CMK (cell line): ENCODE measurements at regions not wholly inside any gene's neighbourhood (a gene's known extent, or its start where the extent isn't known, plus 50 kb on each side); places are given as distances from the start of the nearest gene placed in this dataset.
"Not testable (repeated sequence)": the region's sequence is repeated elsewhere in the genome, so short reads cannot be mapped to it uniquely, and the experiment has no call there.

Experiments
- DNase-seq: peaks from one replicate; pipeline ENCODE4 v3.0.0-alpha.2; 2010; ENCODE audit warnings: low read depth

DNA sequence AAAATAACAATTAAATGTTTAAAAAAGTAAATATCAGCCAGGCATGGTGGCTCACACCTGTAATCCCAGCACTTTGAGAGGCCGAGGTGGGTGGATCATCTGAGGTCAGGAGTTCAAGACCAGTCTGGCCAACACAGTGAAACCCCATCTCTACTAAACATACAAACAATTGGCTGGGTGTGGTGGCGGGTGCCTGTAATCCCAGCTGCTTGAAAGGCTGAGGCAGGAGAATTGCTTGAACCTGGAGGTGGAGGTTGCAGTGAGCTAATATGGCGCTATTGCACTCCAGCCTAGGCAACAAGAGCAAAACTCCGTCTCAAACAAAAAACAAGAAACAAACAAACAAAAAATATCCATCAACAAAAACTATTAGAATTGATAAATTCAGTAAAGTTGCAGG, 77.5 kb downstream of the SNX5 start:
- DNase-seq = not testable (repeated sequence)

DNA sequence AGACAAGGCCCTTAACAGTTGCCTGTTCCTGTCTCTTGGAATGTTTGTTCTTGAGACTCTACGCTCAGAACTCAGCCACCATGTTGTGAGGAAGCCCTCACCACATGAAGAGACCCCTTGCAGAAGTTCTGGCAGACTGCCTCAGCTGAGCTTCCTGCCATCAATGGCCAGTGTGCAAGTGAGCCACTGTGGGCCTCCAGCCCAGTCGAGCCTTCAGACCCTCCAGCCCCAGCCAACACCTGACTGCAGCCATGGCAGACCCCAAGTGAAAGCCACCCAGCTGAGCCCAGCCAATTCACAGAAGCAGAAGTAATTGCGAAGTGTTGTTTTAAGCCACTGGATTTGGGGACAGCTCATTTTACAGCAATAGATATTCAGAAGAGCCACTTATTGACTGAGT, 78.3 kb downstream of the SNX5 start:
- no peak for DNase-seq

DNA sequence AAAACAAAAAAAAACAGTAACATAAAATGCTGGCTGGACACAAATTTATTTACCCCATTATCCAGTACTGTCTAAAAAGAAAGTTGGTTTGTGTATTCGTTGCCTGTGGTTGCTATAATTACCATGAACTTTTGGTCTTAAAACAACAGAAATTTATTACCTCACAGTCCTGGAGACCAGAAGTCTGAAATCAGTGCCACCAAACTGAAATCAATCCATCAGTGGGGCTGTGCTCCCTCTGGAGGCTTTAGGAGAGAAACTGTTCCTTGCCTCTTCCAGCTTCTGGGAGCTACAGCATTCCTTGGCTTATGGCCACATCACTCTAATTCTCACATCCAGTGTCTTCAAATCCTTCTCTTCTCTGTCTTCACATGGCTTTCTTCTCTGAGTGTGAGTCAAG, 79.4 kb downstream of the SNX5 start:
- no peak for DNase-seq

GRCh38 chr20:17888044-17888443, 80.5 kb downstream of the SNX5 start:
- DNase-seq = no peak

GRCh38 chr20:17887331-17888030, 81.1 kb downstream of the SNX5 start:
- DNase-seq = no peak

DNA sequence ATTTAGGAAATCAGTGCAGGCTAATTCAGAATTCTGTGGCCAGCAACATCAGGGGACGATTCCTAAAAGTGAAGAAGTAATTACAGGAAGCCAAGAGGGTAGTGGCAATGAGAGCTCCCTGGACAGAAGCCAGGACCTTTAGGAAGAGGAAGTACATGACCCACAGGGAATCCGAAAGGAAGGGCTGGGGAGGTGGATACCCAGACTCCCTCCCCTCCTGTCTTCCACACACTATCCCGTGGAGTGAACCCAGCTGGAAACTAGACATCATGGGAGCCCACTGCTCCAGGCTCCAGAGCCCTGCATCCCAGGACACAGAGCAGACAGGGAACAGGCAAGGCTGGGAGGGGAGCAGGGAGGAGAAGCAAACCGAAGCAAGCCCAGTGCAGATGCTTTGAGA, 83.0 kb downstream of the SNX5 start:
- no peak for DNase-seq

- DNase-seq = no peak
These were observed 83.5 kb downstream of the SNX5 start for GRCh38 chr20:17885076-17885475.

DNA sequence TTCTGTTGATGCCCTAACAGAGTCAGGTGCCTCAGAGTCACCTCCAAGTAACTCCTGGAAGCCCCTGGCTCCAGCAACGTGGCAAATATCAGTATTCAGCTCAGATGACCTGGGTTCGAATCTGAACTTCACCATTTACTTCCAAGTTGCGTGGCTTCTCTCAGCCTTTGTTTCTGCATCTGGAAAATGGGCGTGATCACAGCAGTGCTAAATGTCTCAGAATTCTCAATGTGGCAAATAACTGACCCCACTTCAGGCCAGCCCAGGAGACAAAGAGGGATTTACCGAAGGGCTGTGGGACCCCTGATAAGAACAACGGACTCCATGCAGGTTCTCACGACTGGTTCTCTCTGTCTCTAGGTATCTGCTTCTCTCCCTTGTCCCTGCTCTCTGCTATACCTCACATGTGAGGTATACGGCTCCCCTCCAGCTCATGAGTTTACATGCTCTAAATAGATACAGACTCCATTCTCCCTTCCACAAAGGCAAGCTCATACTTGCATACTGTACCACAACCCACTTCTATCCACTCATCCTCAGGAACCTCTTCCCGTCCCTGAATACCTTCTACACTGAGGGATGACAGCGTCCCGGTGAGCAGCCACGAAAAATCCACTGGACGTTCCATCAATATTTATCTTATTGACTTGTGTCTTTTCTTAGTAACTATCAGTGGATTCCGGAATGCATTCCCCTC, 84.1 kb downstream of the SNX5 start:
- DNase-seq = no peak

- DNase-seq = no peak
These were observed 84.8 kb downstream of the SNX5 start for GRCh38 chr20:17883592-17884306.

GRCh38 chr20:17882834-17883591, 85.6 kb downstream of the SNX5 start:
- no peak for DNase-seq

DNA sequence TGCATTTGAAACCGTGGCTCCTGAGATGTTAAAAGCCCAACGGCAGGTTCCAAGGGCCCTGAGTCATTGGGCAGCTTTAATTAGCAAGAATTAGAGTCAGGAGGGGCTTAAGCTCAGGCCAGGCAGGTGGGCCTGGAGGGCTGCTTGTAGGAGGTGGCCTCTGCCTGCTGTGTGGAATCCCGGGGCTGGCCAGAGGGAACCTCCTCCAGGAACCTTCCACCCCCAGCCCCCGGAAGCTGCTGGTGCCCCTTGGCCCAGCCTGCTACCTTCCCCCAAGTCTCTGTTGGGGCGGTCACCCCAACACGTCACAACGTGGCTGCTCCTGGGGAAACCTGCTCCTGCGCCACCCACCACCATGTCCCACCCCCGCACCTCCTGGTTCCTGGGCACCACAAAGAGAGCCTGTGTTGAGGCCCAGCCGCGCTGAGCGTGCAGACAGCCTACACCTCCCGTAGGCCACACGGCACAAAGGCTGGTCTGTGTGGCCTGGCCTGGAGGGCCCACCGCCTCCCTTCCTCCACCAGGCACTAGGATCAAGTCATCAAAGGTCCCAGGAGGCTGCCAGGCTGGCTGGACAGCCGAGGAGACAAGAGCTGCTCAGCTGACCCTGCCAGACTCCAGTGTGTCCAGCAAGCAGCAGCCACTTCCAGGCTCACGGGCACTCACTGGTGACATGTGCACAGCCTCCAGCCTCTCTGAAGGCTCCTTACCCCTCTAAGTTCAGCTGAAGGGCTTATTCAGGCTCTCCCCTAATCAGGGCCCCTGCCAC, 86.3 kb downstream of the SNX5 start:
- no peak for DNase-seq

GRCh38 chr20:17881741-17882064, 86.9 kb downstream of the SNX5 start:
- no peak for DNase-seq

- DNase-seq = no peak
These were observed 89.5 kb downstream of the SNX5 start for GRCh38 chr20:17878912-17879602.

- DNase-seq = no peak
These were observed 90.3 kb downstream of the SNX5 start for GRCh38 chr20:17878069-17878911.

GRCh38 chr20:17875981-17876385, 92.6 kb downstream of the SNX5 start:
- no peak for DNase-seq

DNA sequence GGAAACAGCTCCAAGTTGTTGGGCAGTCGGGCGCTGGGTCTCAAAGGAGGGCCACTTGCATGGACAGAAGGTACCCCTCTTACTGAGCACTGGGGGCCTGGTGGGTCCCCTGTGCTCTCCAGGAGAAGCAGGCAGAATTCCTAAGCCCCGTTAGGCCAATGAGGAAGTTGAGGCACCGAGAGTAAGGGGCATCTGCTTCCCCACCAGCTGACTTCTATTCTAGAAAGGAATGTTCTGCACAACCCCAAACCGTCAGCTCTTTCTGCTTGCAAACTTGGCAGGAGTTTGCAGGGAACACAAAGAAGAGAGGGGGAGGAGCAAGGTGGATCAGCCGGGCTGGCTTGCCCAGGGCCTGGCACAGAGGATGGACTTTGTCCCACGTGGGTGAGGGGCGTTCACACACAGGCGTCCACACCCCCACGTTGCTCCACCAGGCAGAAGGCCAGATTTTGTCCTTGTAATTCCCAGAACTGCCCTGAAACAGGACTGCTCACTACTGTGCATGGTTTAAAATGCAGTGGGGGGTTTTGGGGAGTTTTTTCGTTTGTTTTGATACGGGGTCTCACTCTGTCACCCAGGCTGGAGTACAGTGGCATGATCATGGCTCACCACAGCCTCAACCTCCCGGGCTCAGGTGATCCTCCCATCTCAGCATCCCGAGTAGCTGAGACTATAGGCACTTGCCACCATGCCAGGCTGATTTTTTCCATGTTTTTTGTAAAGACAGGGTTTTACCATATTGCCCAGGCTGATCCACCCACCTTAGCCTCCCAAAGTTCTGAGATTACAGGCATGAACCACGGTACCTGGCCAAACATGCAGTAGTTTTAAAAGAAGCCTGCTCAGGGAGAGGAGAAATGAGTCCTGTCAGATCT, 93.3 kb downstream of the SNX5 start:
- DNase-seq = no peak

DNA sequence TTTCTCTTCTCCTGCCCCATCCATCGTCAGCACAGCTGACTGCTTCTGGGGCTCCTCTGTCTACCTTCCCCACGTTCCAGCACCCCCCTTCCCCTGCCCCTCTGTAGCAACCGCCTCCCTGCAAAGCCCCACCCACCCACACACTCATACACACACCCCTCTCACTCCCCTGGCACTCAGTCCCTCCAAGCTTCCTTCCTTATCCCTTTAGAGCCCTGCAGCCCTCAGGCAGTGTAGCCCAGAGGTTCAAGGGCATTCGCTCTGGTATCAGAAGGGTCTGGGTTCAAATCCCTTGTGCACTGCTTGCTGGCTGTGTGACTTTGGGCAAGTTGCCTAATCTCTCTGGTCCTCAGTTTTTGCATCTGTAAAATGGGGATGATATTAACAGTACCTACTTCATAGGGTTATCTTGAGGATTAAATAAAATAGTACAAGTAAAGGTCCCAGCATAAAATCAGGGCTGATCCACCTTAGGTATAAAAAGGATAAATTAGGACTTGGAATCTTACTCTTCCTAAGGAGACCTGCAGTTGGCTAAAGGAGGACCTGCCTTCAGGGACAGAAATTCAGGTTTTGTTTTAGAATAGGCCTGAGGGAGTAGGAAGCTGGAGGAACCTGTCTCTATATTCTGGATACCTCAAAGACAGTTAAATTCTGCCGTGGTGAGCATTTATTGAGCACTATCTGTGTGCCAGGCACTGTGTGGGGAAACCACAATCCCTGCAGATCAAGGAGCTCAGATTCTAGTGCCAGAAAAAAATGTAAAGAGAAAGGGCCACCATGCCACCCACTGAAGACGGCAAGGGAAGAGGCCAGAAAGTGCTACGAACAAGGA, 94.1 kb downstream of the SNX5 start:
- DNase-seq = no peak
